ENCODE measurements at regions not wholly inside any gene's neighbourhood (a gene's known extent, or its start where the extent isn't known, plus 50 kb on each side); places are given as distances from the start of the nearest gene placed in this dataset.
"Not testable (repeated sequence)": the region's sequence is repeated elsewhere in the genome, so short reads cannot be mapped to it uniquely, and the experiment has no call there.

DNA sequence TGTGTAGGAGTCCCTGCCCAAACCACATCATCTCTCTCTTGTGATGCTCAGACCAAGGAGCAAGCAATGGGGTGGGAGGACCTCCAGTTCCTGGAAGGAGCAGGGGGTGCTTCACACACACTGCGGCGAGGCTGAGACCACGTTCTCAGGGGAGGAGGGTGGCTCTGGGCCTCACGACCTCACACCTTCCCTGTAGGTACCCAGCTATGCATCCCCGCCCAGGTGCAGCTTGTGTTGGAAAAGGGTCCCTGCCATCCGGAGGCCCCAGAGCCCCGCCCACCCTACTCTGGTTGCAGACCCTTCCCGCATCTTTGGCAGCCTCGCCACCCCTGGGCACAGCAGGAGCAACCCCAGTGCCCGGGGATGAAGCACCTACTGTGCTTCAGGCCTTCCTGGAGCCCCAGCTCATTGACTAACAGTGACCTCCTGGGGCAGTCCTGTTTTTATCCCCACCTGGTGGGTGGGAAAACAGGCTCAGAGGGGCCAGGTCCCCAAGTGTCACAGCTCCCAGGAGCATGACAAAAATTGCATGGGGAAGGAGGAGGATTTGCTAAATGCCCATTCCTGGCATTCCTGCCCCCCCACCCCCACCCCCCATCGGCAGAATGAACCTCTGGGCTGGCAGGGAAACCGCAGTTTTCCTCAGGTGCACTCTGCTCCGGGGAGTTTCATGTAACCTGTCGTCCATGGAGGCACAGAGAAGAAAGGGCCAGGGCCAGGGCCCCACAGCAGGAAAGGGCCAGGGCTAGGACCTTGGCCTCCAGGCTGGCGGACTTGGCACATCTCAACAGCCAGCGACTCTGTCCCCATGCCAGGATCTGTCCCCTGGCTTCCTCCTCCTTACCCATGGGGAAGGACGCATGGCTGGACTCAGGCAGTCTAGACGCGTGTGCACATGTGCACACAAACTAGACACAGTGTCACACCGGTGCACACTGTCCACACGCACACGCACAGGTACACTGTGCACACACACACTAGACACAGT is 81.0 kb downstream of the IGLL1 start:
- ATAC-seq (no peak), DNase-seq (no peak)
- H3K4me1 ChIP-seq, result no peaks in the 10 kb centered on the region
- H3K27me3 ChIP-seq, result no peaks in the 10 kb centered on the region
- 57 to 69% methylated on average over 5 to 17 of the region's 22 CpGs for WGBS, 2 donors
- intact Hi-C loops (cut with DNase I), result no loop called here
- TF ChIP-seq, protein P1, sequence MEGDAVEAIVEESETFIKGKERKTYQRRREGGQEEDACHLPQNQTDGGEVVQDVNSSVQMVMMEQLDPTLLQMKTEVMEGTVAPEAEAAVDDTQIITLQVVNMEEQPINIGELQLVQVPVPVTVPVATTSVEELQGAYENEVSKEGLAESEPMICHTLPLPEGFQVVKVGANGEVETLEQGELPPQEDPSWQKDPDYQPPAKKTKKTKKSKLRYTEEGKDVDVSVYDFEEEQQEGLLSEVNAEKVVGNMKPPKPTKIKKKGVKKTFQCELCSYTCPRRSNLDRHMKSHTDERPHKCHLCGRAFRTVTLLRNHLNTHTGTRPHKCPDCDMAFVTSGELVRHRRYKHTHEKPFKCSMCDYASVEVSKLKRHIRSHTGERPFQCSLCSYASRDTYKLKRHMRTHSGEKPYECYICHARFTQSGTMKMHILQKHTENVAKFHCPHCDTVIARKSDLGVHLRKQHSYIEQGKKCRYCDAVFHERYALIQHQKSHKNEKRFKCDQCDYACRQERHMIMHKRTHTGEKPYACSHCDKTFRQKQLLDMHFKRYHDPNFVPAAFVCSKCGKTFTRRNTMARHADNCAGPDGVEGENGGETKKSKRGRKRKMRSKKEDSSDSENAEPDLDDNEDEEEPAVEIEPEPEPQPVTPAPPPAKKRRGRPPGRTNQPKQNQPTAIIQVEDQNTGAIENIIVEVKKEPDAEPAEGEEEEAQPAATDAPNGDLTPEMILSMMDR (IDR thresholded peaks at IDR 0.05), result no peak
- no peak for TF ChIP-seq POLR2A (IDR thresholded peaks at IDR 0.05)
- H3K9me3 ChIP-seq, result no peaks in the 10 kb centered on the region
- H3K27ac ChIP-seq, result no peak overlapping the region
- no peaks in the 10 kb centered on the region for H3K36me3 ChIP-seq (replicated peaks in 1 of 2; ENCODE audit: insufficient read depth in 1 of 2, low read depth in 2 of 2)
- H3K4me3 ChIP-seq, result no peak overlapping the region

DNA sequence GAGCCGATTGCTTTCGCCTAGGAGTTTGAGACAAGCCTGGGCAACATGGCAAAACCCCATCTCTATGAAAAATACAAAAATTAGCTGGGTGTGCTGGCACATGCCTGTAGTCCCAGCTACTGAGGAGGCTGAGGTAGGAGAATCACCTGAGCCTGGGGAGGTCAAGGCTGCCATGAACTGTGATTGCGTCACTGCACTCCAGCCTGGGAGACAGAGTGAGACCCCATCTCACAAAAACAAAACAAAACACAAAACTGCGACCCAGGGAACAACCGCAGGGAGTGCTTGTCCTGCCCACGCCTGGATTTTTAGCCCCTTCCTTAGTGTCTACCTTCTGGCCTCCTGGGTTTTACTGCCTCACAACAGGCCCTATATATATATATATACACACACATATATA is 82.2 kb downstream of the IGLL1 start:
- H3K9me3 ChIP-seq; H3K4me1 ChIP-seq; H3K27ac ChIP-seq; H3K27me3 ChIP-seq; intact Hi-C loops (cut with DNase I); ATAC-seq; DNase-seq; H3K4me3 ChIP-seq; H3K36me3 ChIP-seq (replicated peaks in 1 of 2; ENCODE audit: insufficient read depth in 1 of 2, low read depth in 2 of 2): not testable (repeated sequence)
- whole genome bisulfite sequencing, 2 donors, result 82 to 84% methylated on average over 6 of the region's 6 CpGs

DNA sequence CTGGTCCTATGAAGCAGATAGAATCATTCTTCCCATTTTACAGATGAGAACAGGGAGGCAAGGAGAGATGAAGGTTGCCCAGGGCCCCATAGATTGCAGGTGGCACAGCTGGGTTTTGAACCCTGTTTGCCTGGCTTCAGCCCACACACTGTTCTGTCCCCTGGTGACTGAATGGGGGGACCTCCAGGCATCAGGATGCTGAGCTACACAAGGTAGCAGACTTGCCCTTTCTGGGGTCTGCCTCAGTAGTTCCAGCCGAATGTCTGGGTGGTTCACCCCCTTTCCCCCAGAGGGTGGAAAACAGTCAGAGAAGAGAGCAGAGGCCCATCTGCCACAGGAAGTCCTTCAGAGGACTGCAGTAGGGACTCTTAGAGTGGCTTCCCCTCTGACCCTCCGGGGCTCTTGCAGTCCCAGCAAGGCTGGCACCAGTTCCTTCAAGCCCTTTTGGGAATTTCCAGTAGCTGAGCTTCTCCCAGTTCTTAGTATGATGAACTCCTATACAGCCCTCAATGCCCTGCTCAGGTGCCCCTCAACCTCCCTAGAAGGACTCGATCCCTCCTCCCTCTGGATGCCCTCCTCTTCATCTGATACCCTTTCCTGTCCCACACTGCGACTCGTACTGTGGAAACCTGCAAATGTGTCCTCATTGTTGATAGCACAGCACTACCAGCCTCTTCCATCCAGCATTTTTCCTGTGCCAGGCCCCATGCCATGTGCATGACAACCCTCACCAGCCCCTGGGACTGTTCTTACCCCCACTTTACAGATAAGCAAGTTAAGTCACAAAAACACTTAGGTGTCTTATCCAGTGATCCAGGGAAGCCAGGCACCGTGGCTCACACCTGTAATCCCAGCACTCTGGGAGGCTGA is 82.8 kb downstream of the IGLL1 start:
- no peaks in the 10 kb centered on the region for H3K4me1 ChIP-seq
- H3K9me3 ChIP-seq, result no peaks in the 10 kb centered on the region
- intact Hi-C loops (cut with DNase I), result no loop called here
- H3K36me3 ChIP-seq (replicated peaks in 1 of 2; ENCODE audit: insufficient read depth in 1 of 2, low read depth in 2 of 2), result no peaks in the 10 kb centered on the region
- no peak overlapping the region for H3K27ac ChIP-seq
- no peak for DNase-seq
- H3K4me3 ChIP-seq, result no peak overlapping the region
- TF ChIP-seq POLR2A (IDR thresholded peaks at IDR 0.05), result no peak
- TF ChIP-seq, protein P1 (IDR thresholded peaks at IDR 0.05), result no peak
- ATAC-seq, result no peak
- WGBS, 2 donors, result 71 to 74% methylated on average over 6 of the region's 6 CpGs
- H3K27me3 ChIP-seq, result no peaks in the 10 kb centered on the region

DNA sequence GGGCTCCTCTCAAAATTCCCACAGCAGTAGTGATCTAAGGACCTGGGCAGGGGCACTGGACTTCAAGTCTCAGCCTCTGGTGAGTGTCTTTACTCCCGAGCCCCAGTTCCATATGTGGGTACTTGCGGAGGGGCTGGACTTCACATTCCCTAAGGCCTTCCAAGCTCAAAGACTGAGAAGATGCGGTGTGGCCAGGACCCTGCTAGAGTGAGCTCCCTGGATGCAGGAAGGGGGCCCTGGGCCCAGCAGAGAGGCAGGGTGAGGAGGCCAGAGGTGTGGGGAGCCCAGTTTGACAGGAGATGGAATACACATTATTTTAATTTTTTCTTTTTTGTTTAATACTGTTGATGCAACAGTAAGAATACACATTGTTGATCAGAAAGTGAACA is 83.7 kb downstream of the IGLL1 start:
- 69 to 82% methylated on average over 3 of the region's 3 CpGs for WGBS, 2 donors
- Histone ChIP-seq H3K27me3 (no peaks in the 10 kb centered on the region), H3K9me3 (no peaks in the 10 kb centered on the region), H3K4me1 (no peaks in the 10 kb centered on the region), H3K4me3 (no peak overlapping the region), H3K36me3 (replicated peaks in 1 of 2; ENCODE audit: insufficient read depth in 1 of 2, low read depth in 2 of 2) (no peaks in the 10 kb centered on the region), H3K27ac (no peak overlapping the region)
- DNase-seq (no peak), ATAC-seq (no peak)
- no peak for TF ChIP-seq POLR2A (IDR thresholded peaks at IDR 0.05)
- intact Hi-C loops (cut with DNase I), result no loop called here

DNA sequence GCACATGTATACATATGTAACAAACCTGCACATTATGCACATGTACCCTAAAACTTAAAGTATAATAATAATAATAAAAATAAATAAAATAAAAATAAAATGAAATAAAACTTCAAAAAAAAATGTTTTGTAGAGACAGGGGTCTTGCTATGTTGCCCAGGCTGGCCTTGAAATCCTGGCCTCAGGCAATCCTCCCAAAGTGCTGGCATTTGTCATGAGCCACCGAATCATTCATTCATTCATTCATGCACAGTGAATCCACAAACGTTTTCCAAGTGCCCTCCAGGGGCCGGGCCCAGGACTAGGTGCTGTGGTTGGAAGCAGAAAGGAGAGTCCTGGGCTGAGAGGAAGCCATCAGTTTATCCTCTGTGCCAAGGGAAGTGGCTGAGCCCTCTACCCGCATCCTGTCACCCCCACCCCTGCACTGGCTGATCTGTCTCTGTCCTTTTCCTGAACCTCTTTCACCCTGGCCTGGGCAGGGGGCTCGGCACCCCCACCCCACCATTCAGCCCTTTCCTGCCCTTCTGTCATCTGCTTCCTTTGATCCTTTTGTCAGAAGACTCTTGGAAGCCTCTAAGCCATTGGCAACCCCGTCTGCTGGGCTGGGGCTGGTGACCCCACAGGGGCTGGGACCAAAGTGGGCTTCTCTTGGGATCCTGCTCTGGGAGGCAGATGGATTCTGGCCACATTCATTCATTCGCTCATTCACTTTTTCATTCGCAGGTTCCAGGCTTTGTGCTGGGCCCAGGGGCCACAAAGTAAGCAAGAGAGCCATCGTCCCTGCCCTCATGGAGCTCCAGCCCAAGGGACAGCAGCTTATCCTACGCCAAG is 84.3 kb downstream of the IGLL1 start:
- WGBS, 2 donors, result 53 to 55% methylated on average over 10 of the region's 10 CpGs
- H3K27me3 ChIP-seq, result no peaks in the 10 kb centered on the region
- H3K4me3 ChIP-seq, result no peak overlapping the region
- DNase-seq (no peak), ATAC-seq (no peak)
- H3K36me3 ChIP-seq (replicated peaks in 1 of 2; ENCODE audit: insufficient read depth in 1 of 2, low read depth in 2 of 2), result no peaks in the 10 kb centered on the region
- intact Hi-C loops (cut with DNase I), result no loop called here
- TF ChIP-seq, protein P1 (IDR thresholded peaks at IDR 0.05), result no peak
- no peak for TF ChIP-seq POLR2A (IDR thresholded peaks at IDR 0.05)
- H3K9me3 ChIP-seq, result no peaks in the 10 kb centered on the region
- H3K27ac ChIP-seq, result no peak overlapping the region
- H3K4me1 ChIP-seq, result no peaks in the 10 kb centered on the region

All from body of pancreas (tissue), 4 donors.